ENCODE measurements at regions not wholly inside any gene's neighbourhood (a gene's known extent, or its start where the extent isn't known, plus 50 kb on each side); places are given as distances from the start of the nearest gene placed in this dataset.

DNA sequence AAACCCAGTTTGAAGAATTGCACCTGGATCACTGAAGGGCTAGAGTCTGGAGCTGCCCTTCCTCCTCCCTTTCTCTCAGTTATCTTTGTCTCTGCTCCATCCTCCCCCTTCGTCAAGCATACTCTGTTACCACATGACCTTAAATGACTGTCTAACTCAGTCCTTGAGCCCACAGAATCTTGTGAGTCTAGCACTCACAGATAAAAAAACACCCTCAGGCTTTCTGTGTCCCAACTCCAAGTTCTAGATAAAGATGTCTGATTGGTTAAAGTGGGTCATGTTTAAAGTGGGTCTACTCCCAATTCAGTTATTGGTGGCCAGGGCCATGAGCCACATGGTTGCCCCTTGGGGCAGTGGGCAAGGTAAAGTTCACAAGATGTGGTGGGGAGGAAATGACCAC, 53.5 kb upstream of the CYP1B1 start:
- no peaks in the 10 kb centered on the region for H4K20me1 ChIP-seq (ENCODE audit: insufficient read depth, low read length)
- H3K4me3 ChIP-seq (ENCODE audit: low read depth, low read length, poor library complexity, severe bottlenecking) = no peak overlapping the region
- H3K9me3 ChIP-seq (ENCODE audit: low read length) = peaks cover 5% of the 10 kb centered on the region; the same call in 1 of the 2 replicates
- no peak overlapping the region for H3K27ac ChIP-seq (ENCODE audit: low read depth, low read length, poor library complexity, severe bottlenecking)
- H3K36me3 ChIP-seq (ENCODE audit: insufficient read depth, low read length) = no peaks in the 10 kb centered on the region
- peaks cover 5% of the 10 kb centered on the region for H3K4me1 ChIP-seq (ENCODE audit: insufficient read depth, low read length, poor library complexity, severe bottlenecking)
- DNase-seq (ENCODE audit: low spot score) = no peak
- ChIA-PET POLR2A (interaction anchor here (0.5 kb wide), 1 partner anchor 13 kb away, joined by 3 read pairs; no protein-coding TSS in a partner anchor), CTCF (ENCODE audit: unreplicated experiment) (no interaction called here)
- no peaks in the 10 kb centered on the region for H3K9me2 ChIP-seq (ENCODE audit: insufficient read depth, low read length)
- H3K4me2 ChIP-seq (ENCODE audit: low read length) = no peak overlapping the region
- TF ChIP-seq, protein P1, sequence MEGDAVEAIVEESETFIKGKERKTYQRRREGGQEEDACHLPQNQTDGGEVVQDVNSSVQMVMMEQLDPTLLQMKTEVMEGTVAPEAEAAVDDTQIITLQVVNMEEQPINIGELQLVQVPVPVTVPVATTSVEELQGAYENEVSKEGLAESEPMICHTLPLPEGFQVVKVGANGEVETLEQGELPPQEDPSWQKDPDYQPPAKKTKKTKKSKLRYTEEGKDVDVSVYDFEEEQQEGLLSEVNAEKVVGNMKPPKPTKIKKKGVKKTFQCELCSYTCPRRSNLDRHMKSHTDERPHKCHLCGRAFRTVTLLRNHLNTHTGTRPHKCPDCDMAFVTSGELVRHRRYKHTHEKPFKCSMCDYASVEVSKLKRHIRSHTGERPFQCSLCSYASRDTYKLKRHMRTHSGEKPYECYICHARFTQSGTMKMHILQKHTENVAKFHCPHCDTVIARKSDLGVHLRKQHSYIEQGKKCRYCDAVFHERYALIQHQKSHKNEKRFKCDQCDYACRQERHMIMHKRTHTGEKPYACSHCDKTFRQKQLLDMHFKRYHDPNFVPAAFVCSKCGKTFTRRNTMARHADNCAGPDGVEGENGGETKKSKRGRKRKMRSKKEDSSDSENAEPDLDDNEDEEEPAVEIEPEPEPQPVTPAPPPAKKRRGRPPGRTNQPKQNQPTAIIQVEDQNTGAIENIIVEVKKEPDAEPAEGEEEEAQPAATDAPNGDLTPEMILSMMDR (conservative IDR thresholded peaks at IDR 0.05; ENCODE audit: low read length) = no peak
- no peak for TF ChIP-seq EZH2phosphoT487 (IDR thresholded peaks at IDR 0.05; ENCODE audit: borderline replicate concordance, low read depth, low read length)
- H2AFZ ChIP-seq (ENCODE audit: low read length) = no peak overlapping the region
- intact Hi-C loops (cut with micrococcal nuclease; ENCODE audit: unreplicated experiment) = no loop called here
- no TSS peak for BruUV-seq (replicated peaks)
- no peaks in the 10 kb centered on the region for H3K79me2 ChIP-seq (ENCODE audit: insufficient read depth, low read depth, low read length)

DNA sequence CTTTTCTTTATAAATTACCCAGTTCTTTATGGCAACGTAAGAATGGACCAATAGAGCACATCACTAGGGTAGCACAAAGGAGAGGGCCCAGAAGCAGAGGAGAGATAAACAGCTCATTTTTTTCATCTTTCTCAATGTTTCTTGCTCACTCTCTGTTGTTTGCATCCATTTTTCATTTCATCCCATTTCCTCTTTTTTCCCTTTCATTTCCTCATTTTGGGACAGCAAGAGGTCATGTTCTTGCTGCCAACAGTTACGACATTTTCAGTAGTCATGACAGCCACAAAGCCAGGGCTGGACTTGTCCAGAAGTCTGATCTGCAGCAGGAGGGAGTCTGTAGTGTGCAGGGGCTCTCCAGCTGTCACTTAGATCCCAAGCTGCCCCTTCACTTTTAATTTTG, 52.7 kb upstream of the CYP1B1 start:
- Histone ChIP-seq H3K36me3 (ENCODE audit: insufficient read depth, low read length) (no peaks in the 10 kb centered on the region), H3K4me1 (ENCODE audit: insufficient read depth, low read length, poor library complexity, severe bottlenecking) (peaks cover 5% of the 10 kb centered on the region), H3K4me2 (ENCODE audit: low read length) (no peak overlapping the region), H3K79me2 (ENCODE audit: insufficient read depth, low read depth, low read length) (no peaks in the 10 kb centered on the region), H3K27ac (ENCODE audit: low read depth, low read length, poor library complexity, severe bottlenecking) (no peak overlapping the region), H3K9me2 (ENCODE audit: insufficient read depth, low read length) (no peaks in the 10 kb centered on the region), H2AFZ (ENCODE audit: low read length) (no peak overlapping the region), H3K9me3 (ENCODE audit: low read length) (peaks cover 5% of the 10 kb centered on the region; the same call in 1 of the 2 replicates), H4K20me1 (ENCODE audit: insufficient read depth, low read length) (no peaks in the 10 kb centered on the region), H3K4me3 (ENCODE audit: low read depth, low read length, poor library complexity, severe bottlenecking) (no peak overlapping the region)
- intact Hi-C loops (cut with micrococcal nuclease; ENCODE audit: unreplicated experiment) = no loop called here
- ChIA-PET CTCF (ENCODE audit: unreplicated experiment) (no interaction called here), POLR2A (interaction anchor here (0.5 kb wide), 1 partner anchor 13 kb away, joined by 3 read pairs; no protein-coding TSS in a partner anchor)
- peak; percentile 23 for DNase-seq (ENCODE audit: low spot score)
- BruUV-seq (replicated peaks) = no TSS peak
- TF ChIP-seq EZH2phosphoT487 (IDR thresholded peaks at IDR 0.05; ENCODE audit: borderline replicate concordance, low read depth, low read length) = no peak
- TF ChIP-seq, protein P1 (conservative IDR thresholded peaks at IDR 0.05; ENCODE audit: low read length) = no peak

GRCh38 chr2:38127277-38127676, 51.3 kb upstream of the CYP1B1 start:
- Histone ChIP-seq H3K4me1 (ENCODE audit: insufficient read depth, low read length, poor library complexity, severe bottlenecking) (peaks cover 5% of the 10 kb centered on the region), H3K27ac (ENCODE audit: low read depth, low read length, poor library complexity, severe bottlenecking) (no peak overlapping the region), H3K36me3 (ENCODE audit: insufficient read depth, low read length) (no peaks in the 10 kb centered on the region), H3K79me2 (ENCODE audit: insufficient read depth, low read depth, low read length) (no peaks in the 10 kb centered on the region), H2AFZ (ENCODE audit: low read length) (no peak overlapping the region), H3K9me3 (ENCODE audit: low read length) (peaks cover 5% of the 10 kb centered on the region; the same call in 1 of the 2 replicates), H3K9me2 (ENCODE audit: insufficient read depth, low read length) (no peaks in the 10 kb centered on the region), H3K4me2 (ENCODE audit: low read length) (no peak overlapping the region), H3K4me3 (ENCODE audit: low read depth, low read length, poor library complexity, severe bottlenecking) (no peak overlapping the region), H4K20me1 (ENCODE audit: insufficient read depth, low read length) (no peaks in the 10 kb centered on the region)
- TF ChIP-seq EZH2phosphoT487 (IDR thresholded peaks at IDR 0.05; ENCODE audit: borderline replicate concordance, low read depth, low read length) = no peak
- TF ChIP-seq, protein P1 (conservative IDR thresholded peaks at IDR 0.05; ENCODE audit: low read length) = no peak
- ChIA-PET CTCF (ENCODE audit: unreplicated experiment) (no interaction called here), POLR2A (no interaction called here)
- intact Hi-C loops (cut with micrococcal nuclease; ENCODE audit: unreplicated experiment) = no loop called here
- DNase-seq (ENCODE audit: low spot score) = no peak
- BruUV-seq (replicated peaks) = no TSS peak
